ENCODE measurements at regions not wholly inside any gene's neighbourhood (a gene's known extent, or its start where the extent isn't known, plus 50 kb on each side); places are given as distances from the start of the nearest gene placed in this dataset.

- in situ Hi-C loops (cut with HindIII; ENCODE audit: low pct_ligation_motif_present, low sequenced_read_pairs) = no loop called here
- no peak for TF ChIP-seq CTCF (IDR thresholded peaks at IDR 0.05; ENCODE audit: low read depth, low read length, missing control alignments)
These were observed 655.2 kb downstream of the HDGFL1 start for GRCh38 chr6:23224540-23224939.

DNA sequence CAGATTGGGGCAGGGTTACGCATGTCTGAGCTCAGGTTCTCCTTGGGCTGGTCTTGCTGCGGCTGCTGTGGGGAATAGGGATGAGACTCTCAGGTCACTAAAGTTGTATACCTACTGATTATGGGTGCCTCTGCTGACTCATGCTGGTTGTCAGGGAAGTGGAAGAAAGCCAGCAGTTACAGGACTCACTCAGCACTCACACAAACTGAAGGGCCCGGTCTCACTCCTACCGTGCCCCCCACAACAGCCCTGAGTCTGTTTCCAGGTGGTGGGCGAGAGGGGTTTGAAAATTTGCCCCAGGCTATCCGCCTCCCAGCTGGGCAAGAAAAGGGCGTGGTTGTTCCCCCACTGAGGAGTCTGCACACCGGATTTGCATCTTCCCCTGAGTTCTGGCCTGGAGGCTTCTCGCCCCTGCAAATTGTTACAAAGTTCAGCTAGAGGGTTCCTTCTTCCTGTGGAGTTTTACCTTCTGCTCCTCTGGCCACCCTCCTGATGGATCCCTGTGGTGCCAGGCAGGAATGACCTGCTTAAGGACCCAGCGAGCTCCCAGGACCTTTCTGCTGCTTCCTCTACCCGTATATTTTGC lies 659.2 kb downstream of the HDGFL1 start:
- in situ Hi-C loops (cut with HindIII; ENCODE audit: low pct_ligation_motif_present, low sequenced_read_pairs) = no loop called here
- H3K36me3 ChIP-seq (replicated peaks) = no peaks in the 10 kb centered on the region
- H3K27me3 ChIP-seq (replicated peaks) = no peaks in the 10 kb centered on the region
- TF ChIP-seq CTCF (IDR thresholded peaks at IDR 0.05; ENCODE audit: low read depth, low read length, missing control alignments) = no peak
- no peak overlapping the region for H3K27ac ChIP-seq
- peak; percentile 30 for DNase-seq
- H3K4me3 ChIP-seq (ENCODE audit: low read depth, low read length) = no peak overlapping the region

More at GRCh38 chr6:23224540-23224939, 655.2 kb downstream of the HDGFL1 start:
- Histone ChIP-seq H3K27ac (no peak overlapping the region), H3K27me3 (replicated peaks) (no peaks in the 10 kb centered on the region), H3K36me3 (replicated peaks) (no peaks in the 10 kb centered on the region), H3K4me3 (ENCODE audit: low read depth, low read length) (no peak overlapping the region)
- DNase-seq = no peak

DNA sequence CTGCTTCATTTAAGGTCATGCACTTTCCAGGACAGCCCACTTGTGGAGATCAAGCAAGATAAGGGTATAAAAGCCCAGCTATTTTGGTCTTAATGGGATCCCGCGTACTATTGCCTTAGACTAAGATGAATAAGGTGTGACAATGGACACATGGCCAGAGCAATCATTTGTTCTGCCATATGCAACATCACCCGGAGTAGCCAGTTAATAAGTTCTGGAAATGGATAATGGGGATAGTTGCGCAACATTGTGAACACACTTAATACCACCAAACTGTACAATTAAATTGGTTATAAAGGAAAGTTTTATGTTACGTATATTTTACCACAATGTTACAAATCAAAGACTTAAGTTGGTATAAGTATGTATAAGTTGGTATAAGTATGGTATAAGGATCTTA lies 674.5 kb downstream of the HDGFL1 start:
- no peak overlapping the region for H3K4me3 ChIP-seq (ENCODE audit: low read depth, low read length)
- no peaks in the 10 kb centered on the region for H3K36me3 ChIP-seq (replicated peaks)
- H3K27ac ChIP-seq = peak overlapping the region; percentile 2
- no peak for TF ChIP-seq CTCF (IDR thresholded peaks at IDR 0.05; ENCODE audit: low read depth, low read length, missing control alignments)
- no peaks in the 10 kb centered on the region for H3K27me3 ChIP-seq (replicated peaks)
- DNase-seq = no peak
- in situ Hi-C loops (cut with HindIII; ENCODE audit: low pct_ligation_motif_present, low sequenced_read_pairs) = no loop called here

DNA sequence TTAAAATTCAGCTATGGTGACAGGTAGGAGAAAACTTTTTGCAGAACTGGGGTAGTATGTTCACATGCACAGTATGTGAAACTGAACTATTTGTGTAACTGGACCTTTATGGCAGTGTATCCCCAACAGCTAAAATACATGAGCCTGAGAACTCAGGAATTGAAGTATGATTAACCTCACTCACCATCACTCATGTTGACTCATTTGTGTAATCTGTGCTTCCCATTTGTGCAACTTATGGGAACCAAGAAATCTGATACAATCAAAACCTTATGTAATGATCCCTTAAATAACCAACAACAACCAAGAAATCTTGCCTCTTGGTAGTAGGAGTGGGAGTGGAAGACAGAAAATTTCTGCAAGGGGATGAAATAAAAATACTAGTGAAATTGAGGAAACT lies 674.9 kb downstream of the HDGFL1 start:
- Histone ChIP-seq H3K27ac (peak overlapping the region; percentile 5), H3K27me3 (replicated peaks) (no peaks in the 10 kb centered on the region), H3K4me3 (ENCODE audit: low read depth, low read length) (no peak overlapping the region), H3K36me3 (replicated peaks) (no peaks in the 10 kb centered on the region)
- no peak for TF ChIP-seq CTCF (IDR thresholded peaks at IDR 0.05; ENCODE audit: low read depth, low read length, missing control alignments)
- in situ Hi-C loops (cut with HindIII; ENCODE audit: low pct_ligation_motif_present, low sequenced_read_pairs) = no loop called here
- peak; percentile 75 for DNase-seq

- H3K36me3 ChIP-seq (replicated peaks) = no peaks in the 10 kb centered on the region
- no peak overlapping the region for H3K27ac ChIP-seq
- no peak for DNase-seq
- no peaks in the 10 kb centered on the region for H3K27me3 ChIP-seq (replicated peaks)
- no peak overlapping the region for H3K4me3 ChIP-seq (ENCODE audit: low read depth, low read length)
- TF ChIP-seq CTCF (IDR thresholded peaks at IDR 0.05; ENCODE audit: low read depth, low read length, missing control alignments) = no peak
- in situ Hi-C loops (cut with HindIII; ENCODE audit: low pct_ligation_motif_present, low sequenced_read_pairs) = no loop called here
These were observed 676.2 kb downstream of the HDGFL1 start for GRCh38 chr6:23245572-23245971.

GRCh38 chr6:23246896-23247295 lies 677.5 kb downstream of the HDGFL1 start:
- no peak for TF ChIP-seq CTCF (IDR thresholded peaks at IDR 0.05; ENCODE audit: low read depth, low read length, missing control alignments)
- H3K27me3 ChIP-seq (replicated peaks) = no peaks in the 10 kb centered on the region
- in situ Hi-C loops (cut with HindIII; ENCODE audit: low pct_ligation_motif_present, low sequenced_read_pairs) = no loop called here
- no peak overlapping the region for H3K27ac ChIP-seq
- no peak overlapping the region for H3K4me3 ChIP-seq (ENCODE audit: low read depth, low read length)
- no peak for DNase-seq
- no peaks in the 10 kb centered on the region for H3K36me3 ChIP-seq (replicated peaks)
